Aorta (tissue), 5 donors: ENCODE measurements at regions not wholly inside any gene's neighbourhood (a gene's known extent, or its start where the extent isn't known, plus 50 kb on each side); places are given as distances from the start of the nearest gene placed in this dataset.
A peak's percentile ranks its signal among the peaks of the same experiment; 100 is the strongest.
"Not testable (repeated sequence)": the region's sequence is repeated elsewhere in the genome, so short reads cannot be mapped to it uniquely, and the experiment has no call there.

Experiments used
- ATAC-seq: fragments of 200-7000 bp; cut with Tn5 transposase; one replicate; pipeline ENCODE4 v1.9.1; 2022; ENCODE audit warnings: moderate library complexity; ENCODE audit not compliant: low FRiP score
- DNase-seq, 2 donors: peaks; one replicate each; pipeline ENCODE4 v3.0.0-alpha.2; 2020
- H3K27ac ChIP-seq, 2 donors: one replicate each; pipeline ENCODE4 v1.5.1; 2013; ENCODE audit warnings: low read length in 2 of 2, mild to moderate bottlenecking in 2 of 2, moderate library complexity in 2 of 2, control low read depth in 1 of 2, inconsistent platforms in 1 of 2, low read depth in 1 of 2
- H3K27me3 ChIP-seq, 2 donors: one replicate each; pipeline ENCODE4 v1.6.1; 2013; ENCODE audit warnings: control low read depth in 1 of 2, low read length in 1 of 2, mild to moderate bottlenecking in 1 of 2, moderate library complexity in 1 of 2; ENCODE audit not compliant: insufficient read depth in 2 of 2, control insufficient read depth in 1 of 2
- H3K36me3 ChIP-seq, 2 donors: one replicate each; pipeline ENCODE4 v1.6.1; 2013; ENCODE audit warnings: control low read depth in 1 of 2, low read length in 1 of 2, mild to moderate bottlenecking in 1 of 2; ENCODE audit not compliant: insufficient read depth in 2 of 2, control insufficient read depth in 1 of 2
- H3K4me1 ChIP-seq, 2 donors: one replicate each; pipeline ENCODE4 v1.6.1; 2013; ENCODE audit warnings: low read length in 2 of 2, control low read depth in 1 of 2, mild to moderate bottlenecking in 1 of 2, moderate library complexity in 1 of 2; ENCODE audit not compliant: insufficient read depth in 2 of 2, control insufficient read depth in 1 of 2
- H3K4me3 ChIP-seq, 2 donors: one replicate each; pipeline ENCODE4 v1.5.1; 2013; ENCODE audit warnings: low read length in 2 of 2, control low read depth in 1 of 2, mild to moderate bottlenecking in 1 of 2
- H3K9me3 ChIP-seq: one replicate; pipeline ENCODE4 v1.6.1; 2013; ENCODE audit warnings: mild to moderate bottlenecking, low read length; ENCODE audit not compliant: control insufficient read depth
- WGBS, 2 donors: extraction: QIAGEN DNeasy Blood & Tissue Kit; methylation state at CpG; one replicate each; pipeline ENCODE4 v1.1.7; 2013; 5-methylcytosine and 5-hydroxymethylcytosine counted together
- intact Hi-C, 2 donors: fragments of 100-400 bp; cut with DNase I; formaldehyde crosslinking; loops; one replicate each; pipeline versions ENCODE4 v1.14.2 to v1.15.0; 2022
- donor health status: healthy with polysubstance abuse.
- donor health status: Bipolar disorder and iron deficiency.
- donor health status: DM: no; HTN: no; CAD: no.
- donor health status: DM: no; HTN: no; CAD: no.
- donor health status: DM: yes; HTN: yes; CAD: no.

DNA sequence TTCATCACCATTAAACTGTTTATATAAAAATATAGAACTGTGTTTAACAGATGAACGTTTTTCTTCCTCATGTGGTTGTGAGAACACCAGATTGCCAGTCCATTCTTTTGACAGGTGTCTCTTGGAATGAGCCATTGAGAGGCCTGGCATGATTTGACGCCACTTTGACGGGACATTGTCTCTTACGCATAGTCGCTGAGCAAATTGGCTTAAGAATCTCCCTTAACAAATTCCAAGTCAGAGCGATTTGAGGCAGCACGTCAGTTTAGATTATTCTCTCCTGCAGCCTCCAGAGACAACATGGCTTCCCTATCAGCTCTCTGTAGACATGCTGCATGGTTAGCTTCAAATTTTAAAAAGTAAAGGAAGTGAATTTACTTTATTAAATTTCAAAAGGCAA, 510.7 kb upstream of the ACO1 start:
- Histone ChIP-seq H3K4me1 (no peaks in the 10 kb centered on the region), H3K36me3 (no peaks in the 10 kb centered on the region), H3K27me3 (no peaks in the 10 kb centered on the region), H3K9me3 (peaks cover 2% of the 10 kb centered on the region), H3K4me3 (no peak overlapping the region), H3K27ac (no peak overlapping the region)
- WGBS, 2 donors, result 80% methylated on average over 7 of the region's 7 CpGs
- ATAC-seq, result no peak
- intact Hi-C loops, result no loop called here
- DNase-seq, result no peak

DNA sequence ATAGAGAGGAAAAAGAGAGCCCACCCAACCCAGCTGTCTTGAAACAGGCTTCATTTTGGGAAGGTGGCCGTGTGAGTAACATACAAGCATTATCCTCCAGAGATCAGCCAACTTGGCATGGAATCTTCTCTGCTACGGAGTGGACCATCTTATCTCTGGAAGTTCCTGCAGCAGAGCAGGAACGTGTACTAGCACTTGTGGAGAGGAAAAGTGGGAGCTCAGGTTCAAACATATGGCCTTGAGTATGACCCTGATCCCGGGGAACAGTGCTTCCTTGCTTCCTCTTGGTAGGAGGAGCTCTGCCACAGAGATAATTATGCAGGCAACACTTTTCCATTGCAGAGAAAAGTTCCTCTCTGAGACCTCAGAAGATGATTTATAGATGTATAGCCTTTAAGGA, 490.4 kb upstream of the ACO1 start:
- Histone ChIP-seq H3K27ac (no peak overlapping the region), H3K9me3 (peaks cover under 1% of the 10 kb centered on the region), H3K27me3 (no peaks in the 10 kb centered on the region), H3K4me3 (no peak overlapping the region), H3K36me3 (no peaks in the 10 kb centered on the region), H3K4me1 (no peaks in the 10 kb centered on the region)
- DNase-seq (no peak), ATAC-seq (no peak)
- 51 to 60% methylated on average over 4 of the region's 4 CpGs for WGBS, 2 donors
- intact Hi-C loops, result no loop called here

DNA sequence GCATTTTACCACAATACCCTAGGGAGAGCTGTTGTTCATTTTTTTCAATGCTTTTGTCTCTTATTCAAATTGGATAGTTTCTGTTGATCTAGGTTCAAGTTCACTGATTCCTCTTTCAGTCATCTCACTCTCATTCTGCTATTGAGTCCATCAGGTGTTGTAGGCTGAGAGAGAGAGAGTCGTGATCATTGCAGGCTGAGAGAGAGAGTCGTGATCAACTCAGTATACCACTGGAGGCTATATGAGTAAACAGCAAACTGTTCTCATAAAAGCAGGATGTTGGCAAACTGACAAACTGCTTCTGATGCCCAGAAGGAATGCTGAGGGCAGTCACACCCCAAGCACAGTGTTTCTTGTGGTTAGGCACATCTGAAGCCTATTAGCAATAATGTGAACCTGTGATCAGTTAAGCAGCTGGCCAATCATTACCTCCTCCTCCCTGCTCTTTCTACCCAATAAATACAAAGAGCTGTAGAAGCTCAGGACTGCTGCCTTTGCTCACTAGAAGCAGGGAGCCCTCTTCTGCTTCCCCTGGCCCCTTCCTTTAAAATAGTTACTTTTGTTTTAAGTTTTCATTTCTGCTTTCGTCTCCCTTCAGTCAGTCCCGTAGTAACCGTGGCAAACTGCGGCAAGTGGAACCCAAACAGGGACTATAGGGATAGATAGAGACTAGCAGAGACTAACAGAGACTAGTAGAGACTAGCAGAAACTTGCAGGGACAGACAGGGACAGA, 476.1 kb upstream of the ACO1 start:
- DNase-seq, result no peak
- 81 to 85% methylated on average over 6 of the region's 6 CpGs for WGBS, 2 donors

DNA sequence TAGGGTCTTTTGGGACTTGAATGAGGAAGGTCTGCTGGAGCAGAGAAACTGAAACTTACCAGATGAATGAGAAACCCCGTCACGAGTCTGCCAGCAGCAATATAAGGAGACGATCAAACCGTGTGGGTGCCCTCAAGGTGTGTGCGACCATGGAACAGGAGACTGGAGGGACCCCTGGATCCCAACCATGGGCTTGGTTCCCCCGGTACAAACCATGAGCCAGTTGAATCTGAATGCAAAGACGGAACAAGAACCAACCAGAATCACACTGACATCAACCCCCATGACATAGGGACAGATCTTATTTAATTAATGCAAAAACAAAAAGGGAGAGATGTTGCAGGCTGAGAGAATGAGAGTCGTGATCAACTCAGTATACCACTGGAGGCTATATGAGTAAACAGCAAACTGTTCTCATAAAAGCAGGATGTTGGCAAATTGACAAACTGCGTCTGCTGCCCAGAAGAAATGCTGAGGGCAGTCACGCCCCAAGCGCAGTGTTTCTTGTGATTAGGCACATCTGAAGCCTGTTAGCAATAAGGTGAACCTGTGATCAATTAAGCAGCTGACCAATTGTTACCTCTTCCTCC, 475.5 kb upstream of the ACO1 start:
- Histone ChIP-seq H3K4me1 (no peaks in the 10 kb centered on the region), H3K9me3 (no peaks in the 10 kb centered on the region), H3K27me3 (no peaks in the 10 kb centered on the region), H3K4me3 (no peak overlapping the region), H3K36me3 (no peaks in the 10 kb centered on the region), H3K27ac (no peak overlapping the region)
- WGBS, 2 donors, result 77 to 82% methylated on average over 11 of the region's 11 CpGs
- ATAC-seq (no peak), DNase-seq (no peak)
- intact Hi-C loops, result no loop called here

More for the DNA sequence above, 476.1 kb upstream of the ACO1 start:
- no peak for ATAC-seq
- no peak overlapping the region for H3K27ac ChIP-seq
- intact Hi-C loops, result no loop called here
- no peaks in the 10 kb centered on the region for H3K27me3 ChIP-seq
- H3K4me3 ChIP-seq, result no peak overlapping the region
- H3K4me1 ChIP-seq, result no peaks in the 10 kb centered on the region
- H3K9me3 ChIP-seq, result no peaks in the 10 kb centered on the region
- no peaks in the 10 kb centered on the region for H3K36me3 ChIP-seq

DNA sequence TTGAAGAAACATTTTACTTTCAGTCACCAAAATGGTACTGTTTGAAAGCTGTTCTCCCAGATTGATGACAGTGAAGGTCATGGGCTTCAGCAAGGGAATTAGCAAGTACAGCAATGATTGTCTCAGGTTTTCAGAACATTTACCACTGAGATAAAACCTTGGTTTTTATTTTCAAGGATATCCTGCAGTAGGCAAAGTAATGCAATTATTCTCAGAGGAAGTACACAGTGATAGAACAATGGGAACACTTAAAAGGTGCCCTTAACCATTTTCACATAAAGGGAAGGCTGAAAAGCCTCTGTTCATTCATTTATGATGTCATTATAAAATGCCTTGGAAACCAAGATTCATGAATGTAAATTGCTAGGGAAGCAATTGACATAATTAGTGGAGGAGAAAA, 471.8 kb upstream of the ACO1 start:
- peaks cover 1% of the 10 kb centered on the region for H3K9me3 ChIP-seq
- no peaks in the 10 kb centered on the region for H3K27me3 ChIP-seq
- intact Hi-C loops, result no loop called here
- H3K4me1 ChIP-seq, result no peaks in the 10 kb centered on the region
- H3K4me3 ChIP-seq, result no peak overlapping the region
- H3K27ac ChIP-seq, result no peak overlapping the region
- no peak for DNase-seq
- no peaks in the 10 kb centered on the region for H3K36me3 ChIP-seq
- no peak for ATAC-seq

DNA sequence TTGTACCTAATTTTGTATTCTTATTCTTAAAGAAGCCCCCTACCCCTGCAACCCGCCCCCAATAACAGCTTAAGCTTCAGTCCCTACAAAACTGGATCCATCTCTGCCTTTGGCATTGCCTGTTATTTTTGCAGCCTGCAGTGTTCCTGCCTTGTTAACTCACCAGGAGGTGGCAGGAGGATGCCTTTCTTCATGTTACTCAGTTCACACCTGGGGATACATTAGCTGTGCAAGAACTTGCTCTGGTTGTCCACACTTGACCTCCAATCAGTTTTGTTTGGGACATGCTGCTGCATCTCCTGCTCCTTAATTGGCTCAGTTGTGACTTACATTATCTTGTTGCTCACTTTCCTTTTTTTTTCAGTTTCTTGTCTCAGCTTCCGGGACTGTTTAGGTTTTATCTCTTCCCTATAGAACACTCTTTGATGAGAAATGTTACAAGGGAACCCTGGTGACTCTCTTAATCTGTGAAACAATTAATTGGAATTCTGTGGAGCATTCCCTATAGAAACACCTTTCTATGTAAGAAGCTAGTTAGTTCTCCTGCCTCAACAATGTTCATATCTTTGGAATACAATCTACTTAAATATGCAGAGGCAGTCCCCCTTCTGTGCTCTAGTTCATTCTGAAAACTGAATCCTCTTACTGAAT, 467.7 kb upstream of the ACO1 start:
- peaks cover 1% of the 10 kb centered on the region for H3K9me3 ChIP-seq
- H3K4me3 ChIP-seq, result no peak overlapping the region
- no peaks in the 10 kb centered on the region for H3K27me3 ChIP-seq
- intact Hi-C loops, result no loop called here
- no peak overlapping the region for H3K27ac ChIP-seq
- no peak for DNase-seq
- WGBS, 2 donors, result 54 to 55% methylated on average over 2 of the region's 2 CpGs
- H3K4me1 ChIP-seq, result no peaks in the 10 kb centered on the region
- no peak for ATAC-seq
- H3K36me3 ChIP-seq, result no peaks in the 10 kb centered on the region

DNA sequence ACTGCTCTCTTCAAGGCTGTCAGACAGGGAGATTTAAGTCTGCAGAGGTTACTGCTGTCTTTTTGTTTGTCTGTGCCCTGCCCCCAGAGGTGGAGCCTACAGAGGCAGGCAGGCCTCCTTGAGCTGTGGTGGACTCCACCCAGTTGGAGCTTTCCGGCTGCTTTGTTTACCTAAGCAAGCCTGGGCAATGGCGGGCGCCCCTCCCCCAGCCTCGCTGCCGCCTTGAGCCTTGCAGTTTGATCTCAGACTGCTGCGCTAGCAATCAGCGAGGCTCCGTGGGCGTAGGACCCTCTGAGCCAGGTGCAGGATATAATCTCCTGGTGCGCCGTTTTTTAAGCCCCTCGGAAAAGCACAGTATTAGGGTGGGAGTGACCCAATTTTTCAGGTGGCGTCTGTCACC, 446.7 kb upstream of the ACO1 start:
- intact Hi-C loops, H3K36me3 ChIP-seq, H3K27me3 ChIP-seq, DNase-seq, ATAC-seq, H3K9me3 ChIP-seq, H3K27ac ChIP-seq, H3K4me1 ChIP-seq, H3K4me3 ChIP-seq: not testable (repeated sequence)
- WGBS, 2 donors, result 92 to 93% methylated on average over 12 to 13 of the region's 13 CpGs

DNA sequence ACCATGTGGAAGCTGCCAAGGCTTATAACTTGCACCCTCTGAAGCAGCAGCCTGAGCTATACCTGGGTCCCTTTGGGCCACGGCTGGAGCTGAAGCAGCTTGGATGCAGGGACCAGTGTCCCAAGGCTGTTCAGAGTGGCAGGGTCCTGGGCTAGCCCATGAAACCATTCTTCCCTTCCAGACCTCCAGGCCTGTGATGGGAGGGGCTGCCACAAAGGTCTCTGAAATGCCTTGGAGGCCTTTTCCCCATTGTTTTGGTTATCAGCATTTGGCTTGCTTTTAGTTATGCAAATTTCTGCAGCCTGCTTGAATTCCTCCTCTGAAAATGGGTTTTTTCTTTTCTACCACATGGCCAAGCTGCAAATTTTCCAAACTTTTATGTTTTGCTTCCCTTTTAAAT, 433.7 kb upstream of the ACO1 start:
- Histone ChIP-seq H3K27me3 (no peaks in the 10 kb centered on the region), H3K9me3 (peaks cover 4% of the 10 kb centered on the region), H3K4me1 (no peaks in the 10 kb centered on the region), H3K36me3 (no peaks in the 10 kb centered on the region), H3K4me3 (no peak overlapping the region), H3K27ac (no peak overlapping the region)
- DNase-seq, result peak in 1 of 2 donors; percentile 50
- no peak for ATAC-seq
- 48 to 67% methylated on average over 1 of the region's 1 CpG for WGBS, 2 donors
- intact Hi-C loops, result no loop called here

DNA sequence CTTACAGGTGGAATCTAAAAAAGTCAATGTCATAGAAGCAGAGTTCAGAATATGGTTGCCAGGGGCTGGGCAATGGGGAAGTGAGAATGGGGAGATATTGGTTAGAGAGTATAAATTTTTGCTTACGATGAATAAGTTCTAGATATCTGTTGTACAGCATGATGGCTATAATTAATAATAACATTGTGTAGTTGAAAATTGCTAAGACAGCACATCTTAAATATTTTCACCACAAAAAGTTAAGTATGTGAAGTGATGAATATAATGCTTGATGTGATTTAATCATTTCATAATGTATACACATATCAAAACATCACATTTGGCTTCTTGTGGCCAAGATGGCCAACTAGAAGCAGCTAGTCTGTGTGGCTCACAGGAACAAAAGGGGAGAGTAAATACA, 425.9 kb upstream of the ACO1 start:
- no peaks in the 10 kb centered on the region for H3K27me3 ChIP-seq
- WGBS, 2 donors, result 88 to 94% methylated on average over 1 of the region's 1 CpG
- no peaks in the 10 kb centered on the region for H3K36me3 ChIP-seq
- no peak overlapping the region for H3K27ac ChIP-seq
- ATAC-seq, result no peak
- intact Hi-C loops, result no loop called here
- no peak for DNase-seq
- peaks cover 1% of the 10 kb centered on the region for H3K9me3 ChIP-seq
- no peak overlapping the region for H3K4me3 ChIP-seq
- no peaks in the 10 kb centered on the region for H3K4me1 ChIP-seq
